GM12892 (cell line): ENCODE measurements at regions not wholly inside any gene's neighbourhood (a gene's known extent, or its start where the extent isn't known, plus 50 kb on each side); places are given as distances from the start of the nearest gene placed in this dataset.
"Not testable (repeated sequence)": the region's sequence is repeated elsewhere in the genome, so short reads cannot be mapped to it uniquely, and the experiment has no call there.

Experiments
- POLR2A ChIP-seq: IDR thresholded peaks from 2 replicates; pipeline ENCODE4 v1.6.1; 2011; ENCODE audit warnings: low read depth, low read length, control low read depth
- TAF1 ChIP-seq: IDR thresholded peaks from 2 replicates; pipeline ENCODE4 v1.6.1; 2011; ENCODE audit warnings: low read depth, mild to moderate bottlenecking, control low read depth, low read length, borderline replicate concordance

- not testable (repeated sequence) for TF ChIP-seq POLR2A, TAF1
Measured at GRCh38 chr9:26214713-26215444, 536.6 kb upstream of the TUSC1 start.
